SK-N-MC (cell line): ENCODE measurements at regions not wholly inside any gene's neighbourhood (a gene's known extent, or its start where the extent isn't known, plus 50 kb on each side); places are given as distances from the start of the nearest gene placed in this dataset.

ENCODE experiments used
- EZH2 ChIP-seq: fragments of 200-600 bp; sonication (generic); IDR thresholded peaks from one replicate; pipeline ENCODE4 v1.6.1; 2017; ENCODE audit warnings: antibody characterized with exemption
- POLR2AphosphoS5 ChIP-seq: IDR thresholded peaks from 2 replicates; pipeline ENCODE4 v1.6.1; 2012; ENCODE audit warnings: mild to moderate bottlenecking, low read depth, low read length, borderline replicate concordance

- TF ChIP-seq EZH2 (no peak), POLR2AphosphoS5 (no peak)
Observed at GRCh38 chr2:150046211-150046610, 441.3 kb downstream of the RND3 start.
